ENCODE measurements at regions not wholly inside any gene's neighbourhood (a gene's known extent, or its start where the extent isn't known, plus 50 kb on each side); places are given as distances from the start of the nearest gene placed in this dataset.

DNA sequence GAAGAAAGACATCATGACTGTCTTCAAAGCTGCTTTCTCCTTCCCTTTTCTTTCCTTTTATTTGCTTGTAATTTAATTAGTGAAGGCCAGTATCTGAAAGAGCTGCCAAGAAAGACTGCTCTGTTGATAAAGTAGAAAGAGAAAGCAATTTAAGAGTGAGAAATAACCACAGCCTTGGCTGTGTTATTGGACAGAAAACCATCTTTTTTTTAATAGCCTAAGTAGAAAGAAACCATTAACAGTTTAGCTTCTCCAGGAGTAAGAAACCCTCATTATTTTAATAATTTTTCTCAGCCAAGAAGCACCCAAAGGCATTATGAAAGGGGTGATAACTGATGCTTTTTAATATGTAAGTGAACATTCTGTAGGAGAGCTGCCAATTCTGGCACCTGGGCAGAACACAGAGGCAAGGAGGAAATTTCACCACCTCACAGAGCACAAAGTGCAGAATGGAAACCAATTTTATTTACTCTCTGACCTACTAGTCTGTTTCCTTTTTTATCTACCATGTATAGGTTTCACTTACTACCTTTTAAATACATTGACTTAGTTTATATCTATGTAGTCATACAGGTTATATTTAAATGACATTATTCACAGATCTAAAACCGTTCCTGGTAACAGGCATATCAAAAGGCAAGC lies 703.2 kb downstream of the MRPL39 start:
- TF ChIP-seq, protein P1, sequence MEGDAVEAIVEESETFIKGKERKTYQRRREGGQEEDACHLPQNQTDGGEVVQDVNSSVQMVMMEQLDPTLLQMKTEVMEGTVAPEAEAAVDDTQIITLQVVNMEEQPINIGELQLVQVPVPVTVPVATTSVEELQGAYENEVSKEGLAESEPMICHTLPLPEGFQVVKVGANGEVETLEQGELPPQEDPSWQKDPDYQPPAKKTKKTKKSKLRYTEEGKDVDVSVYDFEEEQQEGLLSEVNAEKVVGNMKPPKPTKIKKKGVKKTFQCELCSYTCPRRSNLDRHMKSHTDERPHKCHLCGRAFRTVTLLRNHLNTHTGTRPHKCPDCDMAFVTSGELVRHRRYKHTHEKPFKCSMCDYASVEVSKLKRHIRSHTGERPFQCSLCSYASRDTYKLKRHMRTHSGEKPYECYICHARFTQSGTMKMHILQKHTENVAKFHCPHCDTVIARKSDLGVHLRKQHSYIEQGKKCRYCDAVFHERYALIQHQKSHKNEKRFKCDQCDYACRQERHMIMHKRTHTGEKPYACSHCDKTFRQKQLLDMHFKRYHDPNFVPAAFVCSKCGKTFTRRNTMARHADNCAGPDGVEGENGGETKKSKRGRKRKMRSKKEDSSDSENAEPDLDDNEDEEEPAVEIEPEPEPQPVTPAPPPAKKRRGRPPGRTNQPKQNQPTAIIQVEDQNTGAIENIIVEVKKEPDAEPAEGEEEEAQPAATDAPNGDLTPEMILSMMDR (IDR thresholded peaks at IDR 0.05), result no peak
- TF ChIP-seq POLR2A (IDR thresholded peaks at IDR 0.05) (no peak), EP300 (IDR thresholded peaks at IDR 0.05) (no peak)
